Activated CD4-positive, alpha-beta T cell treated with anti-CD3 and anti-CD28 coated beads, Interleukin-2, Interleukin-6, amounts not matched to agents 100 ng/mL and 50 ng/mL, durations not matched to agents 16 hours and 8 hours (primary cell): ENCODE measurements at regions not wholly inside any gene's neighbourhood (a gene's known extent, or its start where the extent isn't known, plus 50 kb on each side); places are given as distances from the start of the nearest gene placed in this dataset.
"Not testable (repeated sequence)": the region's sequence is repeated elsewhere in the genome, so short reads cannot be mapped to it uniquely, and the experiment has no call there.

Source experiments
- DNase-seq: peaks from one replicate; pipeline ENCODE4 v3.0.0-alpha.2; 2020

DNA sequence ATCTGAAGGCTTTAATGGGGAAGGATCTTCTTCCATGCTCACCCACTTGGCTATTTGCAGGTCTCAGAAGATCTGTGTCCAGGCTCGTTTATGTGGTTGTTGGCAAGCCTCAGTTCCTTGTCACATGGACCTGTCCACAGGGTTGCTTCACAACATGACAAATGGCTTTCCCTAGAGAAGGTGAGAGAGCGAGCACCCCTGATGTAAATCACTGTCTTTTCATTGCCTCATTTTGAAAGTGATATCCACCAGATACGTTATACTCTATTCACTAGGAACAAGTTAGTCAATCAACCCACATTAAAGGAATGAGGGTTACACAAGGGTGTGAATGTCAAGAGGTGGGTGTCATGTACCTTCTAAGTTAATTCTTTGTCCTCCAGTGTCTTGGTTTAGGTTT, 433.3 kb downstream of the RPS6KC1 start:
- no peak for DNase-seq

DNA sequence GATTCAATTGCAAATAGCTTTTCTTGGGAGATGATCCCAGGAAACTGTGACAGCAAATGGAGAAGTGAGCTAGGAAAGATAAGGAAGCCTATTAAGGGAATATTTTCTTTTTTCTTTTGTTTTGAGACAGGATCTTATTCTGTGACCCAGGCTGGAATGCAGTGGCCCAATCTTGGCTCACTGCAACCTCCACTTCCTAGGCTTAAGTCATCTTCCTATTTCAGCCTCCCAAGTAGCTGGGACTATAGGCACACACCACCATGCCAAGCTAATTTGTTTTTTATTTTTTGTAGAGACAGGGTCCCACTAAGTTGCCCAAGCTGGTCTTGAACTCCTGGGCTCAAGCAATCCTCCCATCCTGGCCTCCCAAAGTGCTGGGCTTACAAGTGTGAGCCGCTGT, 433.7 kb downstream of the RPS6KC1 start:
- no peak for DNase-seq

DNA sequence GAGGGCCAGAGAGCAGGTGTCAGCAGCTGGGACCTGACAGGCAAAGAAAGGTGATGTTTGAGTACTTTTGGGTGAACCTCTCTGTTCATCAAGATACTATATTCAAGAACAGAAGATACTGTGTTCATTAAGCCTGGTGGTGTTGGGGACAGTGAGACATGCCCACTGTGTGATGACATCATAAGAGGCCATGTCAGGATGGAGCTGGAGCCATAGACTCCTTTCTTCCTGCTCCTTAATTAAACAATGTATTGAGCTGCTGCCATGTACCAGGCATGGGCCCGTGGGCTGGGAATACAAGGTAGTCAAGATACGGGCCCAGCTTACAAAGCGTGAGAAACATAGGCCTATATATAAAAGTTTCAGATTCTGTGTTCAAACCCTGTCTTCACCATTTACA, 435.4 kb downstream of the RPS6KC1 start:
- DNase-seq = no peak

DNA sequence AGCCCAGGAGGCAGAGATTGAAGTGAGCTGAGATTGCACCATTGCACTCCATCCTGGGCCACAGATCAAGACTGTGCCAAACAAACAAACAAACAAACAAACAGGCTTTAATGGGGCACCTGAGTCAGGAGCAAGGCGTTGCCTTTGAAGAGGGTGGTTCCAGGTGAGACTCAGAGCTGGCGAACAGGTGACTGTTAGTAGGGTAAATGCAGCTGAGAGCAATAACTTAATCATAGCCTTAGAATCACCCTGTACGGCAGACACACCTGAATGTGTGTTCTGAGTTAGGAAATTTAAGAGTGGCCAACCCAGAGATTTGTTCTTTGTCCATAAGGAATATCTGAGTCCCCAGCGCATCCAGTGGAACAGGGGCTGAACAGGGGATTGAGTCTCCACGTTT, 440.4 kb downstream of the RPS6KC1 start:
- no peak for DNase-seq

DNA sequence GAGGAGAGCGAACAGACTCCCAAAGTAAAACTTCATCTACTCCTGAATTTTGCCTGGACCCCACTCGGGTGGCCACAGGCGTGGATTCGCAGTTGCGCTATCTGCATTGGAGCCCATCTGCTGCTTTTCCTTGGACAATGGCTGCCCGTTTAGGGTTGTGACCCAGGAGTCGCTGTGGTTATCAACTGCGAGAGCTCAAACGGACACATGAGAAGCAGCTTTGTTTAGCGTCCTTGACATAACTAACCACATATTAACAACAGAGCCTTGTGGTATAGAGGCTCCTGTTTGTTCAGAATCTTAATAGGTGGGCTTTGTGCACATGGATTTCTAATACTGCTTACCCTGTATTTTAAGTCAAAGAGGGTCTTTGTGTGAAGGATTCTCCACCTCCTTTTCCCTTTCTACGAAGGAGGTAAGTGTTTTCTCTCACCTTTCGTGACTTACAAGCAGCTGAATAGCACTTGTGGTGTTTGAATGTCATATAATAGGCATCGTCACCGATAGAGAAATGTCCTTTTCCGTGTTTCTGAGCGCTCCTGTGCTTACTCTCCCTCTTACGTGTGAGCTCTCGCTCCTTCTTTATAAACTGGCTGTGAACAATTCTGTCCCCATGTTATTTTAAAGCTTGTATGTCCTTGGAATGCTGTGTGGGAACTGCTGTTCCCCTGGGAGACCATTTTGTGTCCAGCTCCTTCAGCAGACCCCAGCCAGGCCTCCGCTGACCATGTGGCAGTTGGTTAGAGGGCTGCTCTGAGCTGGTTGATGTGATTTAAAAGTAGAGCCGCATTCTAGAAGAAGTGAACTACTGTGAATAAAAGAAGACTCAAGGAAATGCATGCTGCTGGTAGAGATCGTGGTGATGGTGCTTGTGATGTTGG, 441.4 kb downstream of the RPS6KC1 start:
- DNase-seq = no peak

DNA sequence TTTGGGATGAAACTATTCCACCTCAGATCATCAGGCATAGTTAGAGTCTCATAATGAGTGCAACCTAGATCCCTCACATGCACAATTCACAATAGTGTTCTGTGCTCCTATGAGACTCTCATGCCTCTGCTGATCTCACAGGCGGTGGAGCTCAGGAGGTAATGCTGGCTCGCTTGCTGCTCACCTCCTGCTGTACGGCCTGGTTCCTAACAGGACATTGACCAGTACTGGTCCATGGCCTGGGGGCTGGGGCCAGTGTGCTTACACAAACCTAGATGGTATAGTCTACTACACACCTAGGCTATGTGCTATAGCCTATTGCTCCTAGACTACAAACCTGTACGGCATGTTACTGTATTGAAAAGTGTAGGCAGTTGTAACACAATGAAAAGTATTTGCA, 448.4 kb downstream of the RPS6KC1 start:
- no peak for DNase-seq

DNA sequence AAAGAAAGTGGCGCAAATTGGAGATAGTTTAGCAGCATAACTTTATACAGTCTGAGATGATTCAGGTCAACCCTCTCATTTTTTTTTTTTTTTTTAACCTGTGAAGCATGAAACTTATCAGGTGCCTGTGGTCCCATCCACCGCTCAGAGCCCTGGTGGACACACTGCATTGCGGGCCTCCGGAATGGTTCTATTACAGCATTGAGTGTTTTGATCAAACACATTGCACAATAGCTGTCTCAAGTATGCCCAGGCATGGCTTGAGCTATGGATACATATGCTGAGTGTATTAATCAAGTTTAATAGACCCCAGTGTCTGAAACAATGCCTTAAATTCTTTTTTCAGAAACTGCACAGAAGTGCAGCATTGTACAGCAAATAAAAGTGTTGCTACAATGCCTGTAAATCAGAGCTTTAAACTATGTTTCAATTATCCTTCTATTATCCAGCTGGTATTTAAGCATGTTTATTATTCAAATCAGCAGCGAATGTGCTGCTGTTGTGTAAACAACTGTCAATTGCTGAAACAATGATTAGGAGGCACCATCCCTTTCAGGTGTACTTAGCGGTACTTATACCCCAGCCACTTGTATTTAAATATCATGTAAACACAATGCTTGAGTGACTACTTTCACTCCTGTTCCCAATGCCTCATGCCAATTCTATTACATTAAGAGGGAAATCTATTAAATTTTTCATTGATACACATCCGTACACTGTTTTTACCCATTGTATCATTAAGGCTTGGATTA, 456.6 kb downstream of the RPS6KC1 start:
- no peak for DNase-seq

DNA sequence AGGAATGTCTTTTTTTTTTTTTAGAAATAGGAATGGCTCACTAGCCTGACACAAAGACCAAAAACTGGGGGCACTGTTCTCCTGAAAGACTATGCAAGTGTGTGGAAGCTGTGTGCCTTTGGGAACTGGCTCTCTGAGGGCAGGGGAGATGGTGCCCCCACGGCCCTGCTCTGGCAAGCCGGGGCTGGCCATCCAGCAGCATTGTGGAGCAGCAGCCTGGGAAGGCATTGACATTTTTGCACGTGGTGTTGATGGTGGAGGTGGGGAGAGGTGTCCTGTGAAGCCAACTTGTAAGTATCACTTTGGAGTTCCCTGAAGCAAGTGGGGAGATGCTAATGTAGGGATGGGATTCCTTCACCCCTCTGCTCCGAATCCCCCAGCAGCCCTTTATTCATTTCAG, 460.1 kb downstream of the RPS6KC1 start:
- DNase-seq = no peak

DNA sequence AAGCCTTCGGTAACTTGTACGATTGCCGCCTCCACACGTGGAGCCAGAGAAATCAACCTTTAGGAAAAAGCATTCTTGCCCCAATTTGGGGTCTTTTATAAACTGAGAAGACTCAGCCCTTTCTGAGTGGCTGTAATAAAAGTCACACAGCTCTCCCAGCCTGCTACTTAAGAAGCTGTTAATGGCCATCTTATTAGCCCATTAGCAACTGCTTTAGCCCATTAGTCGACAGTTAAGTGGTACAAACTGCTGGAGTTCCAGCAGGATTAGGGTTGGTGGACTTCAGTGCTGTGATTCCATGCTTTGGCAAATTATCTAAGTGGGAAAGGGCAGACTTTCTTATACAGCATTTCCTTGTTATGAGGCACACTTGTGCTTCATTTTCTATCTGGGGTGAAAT, 461.3 kb downstream of the RPS6KC1 start:
- no peak for DNase-seq

DNA sequence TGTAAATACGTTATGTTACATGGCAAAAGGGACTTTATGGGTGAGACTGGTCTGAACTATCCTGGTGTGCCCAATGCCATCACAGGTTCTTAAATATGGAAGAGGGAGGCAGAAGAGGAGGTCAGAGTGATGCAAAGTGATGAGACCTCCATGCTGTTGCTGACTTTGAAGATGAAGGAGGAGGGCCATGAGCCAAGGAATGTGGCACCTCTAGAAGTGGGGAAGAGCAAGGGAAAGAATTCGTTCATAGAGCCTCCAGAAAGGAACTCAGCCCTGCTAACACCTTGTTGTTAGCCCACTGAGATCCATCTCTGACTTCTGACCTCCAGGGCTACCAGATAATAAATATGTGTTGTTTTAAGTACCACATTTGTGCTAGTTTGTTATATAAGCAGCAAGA, 462.0 kb downstream of the RPS6KC1 start:
- DNase-seq = no peak

DNA sequence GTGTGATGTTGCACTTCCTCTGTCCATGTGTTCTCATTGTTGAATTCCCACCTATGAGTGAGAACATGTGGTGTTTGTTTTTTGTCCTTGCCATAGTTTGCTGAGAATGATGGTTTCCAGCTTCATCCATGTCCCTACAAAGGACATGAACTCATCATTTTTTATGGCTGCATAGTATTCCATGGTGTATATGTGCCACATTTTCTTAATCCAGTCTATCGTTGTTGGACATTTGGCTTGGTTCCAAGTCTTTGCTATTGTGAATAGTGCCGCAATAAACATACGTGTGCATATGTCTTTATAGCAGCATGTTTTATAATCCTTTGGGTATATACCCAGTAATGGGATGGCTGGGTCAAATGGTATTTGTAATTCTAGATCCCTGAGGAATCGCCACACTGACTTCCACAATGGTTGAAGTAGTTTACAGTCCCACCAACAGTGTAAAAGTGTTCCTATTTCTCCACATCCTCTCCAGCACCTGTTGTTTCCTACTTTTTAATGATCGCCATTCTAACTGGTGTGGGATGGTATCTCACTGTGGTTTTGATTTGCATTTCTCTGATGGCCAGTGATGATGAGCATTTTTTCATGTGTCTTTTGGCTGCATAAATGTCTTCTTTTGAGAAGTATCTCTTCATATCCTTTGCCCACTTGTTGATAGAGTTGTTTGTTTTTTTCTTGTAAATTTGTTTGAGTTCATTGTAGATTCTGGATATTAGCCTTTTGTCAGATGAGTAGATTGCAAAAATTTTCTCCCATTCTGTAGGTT, 463.6 kb downstream of the RPS6KC1 start:
- DNase-seq = not testable (repeated sequence)

DNA sequence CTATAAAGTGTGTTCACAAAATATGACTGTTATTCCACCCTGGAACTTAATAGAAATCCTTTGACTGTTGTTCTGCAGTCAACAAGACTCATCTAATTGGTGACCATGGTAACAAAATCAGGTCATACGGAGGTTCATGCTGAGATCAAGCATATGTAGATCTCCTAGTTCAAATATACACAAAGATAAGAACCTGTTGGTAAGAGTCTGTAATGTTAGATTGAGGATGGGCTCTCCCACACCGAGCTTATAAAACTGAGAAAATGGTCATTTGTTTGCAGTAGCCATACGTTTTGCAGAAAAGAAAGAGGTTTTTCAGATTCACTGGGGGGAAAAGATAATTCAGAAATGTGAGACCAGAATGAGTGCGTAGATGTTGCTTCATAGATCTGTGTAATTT, 468.1 kb downstream of the RPS6KC1 start:
- no peak for DNase-seq

DNA sequence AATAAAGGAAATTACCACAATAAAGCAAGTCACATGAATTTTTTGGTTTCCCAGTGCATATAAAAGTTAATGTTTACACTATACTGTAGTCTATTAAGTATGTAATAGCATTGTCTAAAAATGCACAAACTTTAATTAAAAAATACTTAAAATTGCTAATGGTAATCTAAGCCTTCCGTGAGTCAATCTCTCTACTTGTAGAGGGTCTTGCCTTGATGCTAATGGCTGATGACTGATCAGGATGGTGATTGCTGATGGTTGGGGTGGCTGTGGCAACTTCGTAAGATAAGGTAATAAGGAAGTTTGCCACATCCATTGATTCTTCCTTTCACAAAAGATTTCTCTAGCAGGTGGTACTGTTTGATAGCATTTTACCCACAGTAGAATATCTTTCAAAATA, 466.6 kb upstream of the PROX1 start:
- no peak for DNase-seq

DNA sequence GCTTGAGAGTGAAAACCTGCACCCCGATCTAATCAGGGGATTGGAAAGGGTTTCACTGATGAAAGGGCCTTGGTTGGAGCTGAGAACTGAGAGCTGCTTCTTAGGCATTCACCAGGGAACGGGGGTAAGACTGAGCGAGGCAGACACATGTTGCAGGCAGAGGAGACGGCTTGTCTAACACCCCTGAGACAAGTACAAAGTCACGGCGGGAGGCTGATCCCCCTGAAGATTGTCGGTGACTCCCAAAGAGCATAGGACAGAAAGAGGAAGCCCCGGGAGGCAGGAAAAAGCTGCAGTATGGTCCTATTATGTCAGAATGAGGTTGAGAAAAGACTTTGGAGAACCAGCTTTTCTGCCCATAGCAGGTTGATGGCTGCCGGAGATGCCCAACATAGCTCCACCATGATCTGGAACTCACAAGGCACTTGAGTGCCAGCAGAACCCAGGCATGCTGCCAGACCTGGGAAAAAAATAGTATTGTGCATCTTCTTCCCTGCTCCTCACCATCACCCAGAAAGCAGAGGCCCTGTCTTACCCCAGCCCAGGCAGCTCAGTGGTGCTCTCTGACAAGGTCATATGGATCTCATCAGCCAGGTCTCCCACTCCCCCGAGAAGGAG, 463.9 kb upstream of the PROX1 start:
- DNase-seq = no peak

DNA sequence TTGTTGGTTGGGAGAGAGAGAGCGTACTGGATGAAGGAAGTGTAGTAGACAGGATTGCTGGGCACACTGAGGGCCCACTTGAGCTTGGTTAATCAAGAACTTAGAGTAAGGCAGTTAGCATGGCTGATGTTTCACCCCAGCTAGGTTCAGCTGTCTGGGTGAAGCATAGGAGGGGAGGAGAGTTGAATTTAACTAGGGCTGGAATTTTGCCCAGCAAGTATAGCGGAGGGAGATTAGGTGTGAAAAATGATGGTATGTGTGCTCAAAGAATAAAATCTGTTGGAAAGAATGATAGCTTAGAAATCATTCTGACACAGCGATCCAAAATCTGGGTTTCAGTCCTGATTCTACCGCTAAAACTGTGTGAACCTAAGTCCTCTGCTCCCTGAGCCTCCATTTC, 461.5 kb upstream of the PROX1 start:
- no peak for DNase-seq

DNA sequence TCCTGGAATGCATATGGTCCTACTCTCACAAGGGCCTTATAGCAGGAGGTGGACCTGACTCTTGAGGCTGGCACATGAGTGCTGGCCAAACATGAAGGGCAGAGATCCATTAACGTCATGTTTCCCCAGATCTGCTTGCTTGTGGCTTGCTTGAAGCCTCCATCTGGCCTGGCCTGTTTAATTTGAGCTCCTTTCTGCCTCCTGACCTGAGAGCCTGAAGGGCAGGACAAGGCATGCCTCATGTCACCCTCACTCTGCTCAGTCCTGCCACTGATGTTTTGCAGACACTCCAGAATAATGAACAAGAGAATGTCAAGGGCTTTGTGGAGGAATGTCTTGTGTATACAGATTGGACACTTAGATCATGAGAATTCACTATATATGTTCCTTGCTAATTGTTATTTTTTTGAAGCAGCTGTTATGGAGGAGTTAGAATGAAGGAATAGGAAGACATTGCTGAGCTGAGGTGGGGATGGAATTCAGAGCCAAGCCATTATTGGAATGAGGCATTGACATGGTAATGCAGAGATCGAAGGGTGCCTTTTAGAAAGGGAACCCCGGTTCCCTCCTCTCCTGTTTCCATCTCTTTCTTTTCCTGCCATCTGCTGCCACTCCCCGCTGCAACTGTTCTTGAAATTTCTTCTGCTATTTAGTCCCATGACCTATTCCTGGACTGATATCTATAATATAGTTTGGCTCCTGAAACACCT, 457.0 kb upstream of the PROX1 start:
- DNase-seq = no peak

DNA sequence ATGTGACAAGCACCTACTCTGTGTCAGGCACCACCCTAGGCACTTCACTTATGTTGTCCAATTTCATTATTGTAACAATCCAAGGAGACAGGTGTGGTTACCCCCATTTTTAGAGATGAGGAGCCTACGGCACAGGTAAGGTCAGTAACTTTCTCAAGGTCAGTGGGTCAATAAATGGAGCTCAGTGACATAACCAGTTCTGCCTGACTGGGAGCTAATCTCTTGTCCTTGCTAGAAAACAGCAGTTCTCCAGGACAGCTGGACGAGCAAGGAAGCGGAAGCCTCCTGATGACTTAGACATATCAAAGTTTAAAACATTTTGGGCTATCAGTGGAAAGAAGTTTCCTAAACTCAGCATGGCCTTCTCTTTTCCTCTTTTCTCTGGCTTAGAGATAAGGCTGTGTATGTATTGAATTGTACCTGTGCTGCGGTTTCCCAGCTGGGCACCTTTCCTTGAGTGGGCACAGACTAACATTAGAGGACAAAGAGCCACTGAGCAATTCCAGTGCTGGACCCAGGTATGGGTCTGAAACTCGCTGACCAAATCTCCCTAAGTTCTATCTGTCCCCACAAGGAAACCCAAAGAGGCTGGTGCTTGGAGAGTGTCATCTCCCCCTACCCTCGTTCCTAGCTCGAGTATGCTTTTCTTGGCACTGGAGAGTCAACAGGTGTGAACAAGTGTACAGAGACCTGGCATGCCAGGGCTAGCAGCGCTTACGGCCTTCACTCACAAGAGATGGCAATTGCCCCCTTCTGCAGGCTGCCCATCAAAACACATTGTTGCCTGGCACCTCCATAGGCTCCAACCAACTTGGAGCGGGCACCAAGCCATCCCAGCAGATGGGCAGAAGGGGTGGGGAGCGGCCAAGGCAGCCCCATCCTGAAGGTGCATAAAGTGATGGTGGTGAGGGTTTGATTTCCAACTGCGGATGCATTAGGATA, 456.1 kb upstream of the PROX1 start:
- no peak for DNase-seq

DNA sequence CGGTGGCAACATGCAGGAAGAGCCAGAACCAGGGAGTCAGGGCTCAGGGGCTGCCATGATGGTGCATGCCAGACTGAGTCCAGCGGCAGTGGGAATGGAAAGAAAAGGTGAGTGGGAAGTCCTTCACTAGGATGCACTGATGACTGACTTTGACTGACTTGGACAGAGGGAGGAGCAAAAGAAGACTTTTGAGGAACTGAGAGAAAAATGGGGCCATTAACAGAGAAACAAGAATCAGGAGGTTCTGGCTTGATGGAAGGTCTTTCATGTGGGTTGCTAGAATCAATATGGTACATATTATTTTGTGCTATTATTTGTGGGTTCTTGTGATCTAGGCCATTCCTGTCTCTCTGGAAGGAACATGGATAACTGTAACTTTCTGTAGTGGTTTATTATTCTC, 454.6 kb upstream of the PROX1 start:
- DNase-seq = no peak

DNA sequence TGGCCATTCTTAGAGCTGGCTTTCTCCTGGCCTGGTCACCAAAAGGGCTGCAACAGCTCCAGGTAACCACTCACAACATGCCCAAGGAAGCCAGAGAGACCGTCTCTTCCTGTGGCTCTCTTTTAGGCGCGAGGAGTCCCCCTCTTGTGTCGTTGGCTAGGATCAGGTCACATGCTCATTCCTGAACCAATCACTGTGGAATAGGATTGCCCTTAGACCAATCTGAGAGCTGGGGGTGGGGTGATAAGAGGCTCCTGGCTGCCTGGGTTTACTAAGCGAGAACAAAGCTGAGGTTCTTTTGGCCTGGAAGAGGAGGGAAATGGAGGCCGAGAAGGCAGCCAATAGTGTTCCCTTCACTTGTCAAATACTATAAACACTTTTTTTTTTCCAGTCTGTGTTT, 452.1 kb upstream of the PROX1 start:
- no peak for DNase-seq

DNA sequence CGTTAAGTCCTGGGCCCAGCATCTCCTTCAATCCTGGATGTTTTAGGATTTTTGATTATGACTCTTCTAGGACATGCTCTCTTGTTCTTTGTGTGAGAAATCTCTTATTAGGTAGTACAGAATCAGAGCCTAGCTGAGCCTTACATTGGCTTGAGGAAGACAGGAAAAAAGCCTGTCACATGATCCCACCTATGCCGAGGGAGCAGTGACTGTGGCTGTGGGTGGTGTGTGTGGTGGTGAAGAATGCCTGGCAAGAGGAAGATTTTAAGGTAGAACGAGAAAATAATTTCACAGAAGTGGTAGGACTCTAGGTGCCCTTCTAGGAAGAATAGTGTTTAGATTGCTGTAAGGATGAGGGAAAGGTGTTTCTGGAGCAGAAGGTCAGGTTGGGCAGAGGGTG, 449.5 kb upstream of the PROX1 start:
- DNase-seq = no peak

DNA sequence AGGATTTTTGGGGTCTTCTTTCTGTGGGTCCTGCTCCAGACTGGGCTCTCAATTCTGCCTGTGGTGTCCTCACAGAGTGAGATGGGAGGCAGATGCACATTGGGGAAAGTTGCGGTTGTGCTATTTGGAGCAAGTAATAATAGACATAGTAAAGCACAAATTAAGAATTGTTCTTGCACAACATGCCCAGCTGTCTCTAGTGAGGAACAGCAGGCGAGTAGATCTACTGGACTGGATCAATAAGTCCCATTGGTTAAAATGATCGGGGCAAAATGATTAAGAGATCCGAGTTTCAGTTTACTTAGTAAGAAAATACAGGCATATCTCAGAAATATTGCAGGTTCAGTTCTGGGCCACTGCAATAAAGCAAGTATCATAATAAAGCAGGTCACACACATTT, 448.3 kb upstream of the PROX1 start:
- no peak for DNase-seq
